OCI-LY7 (cell line): ENCODE measurements at regions not wholly inside any gene's neighbourhood (a gene's known extent, or its start where the extent isn't known, plus 50 kb on each side); places are given as distances from the start of the nearest gene placed in this dataset.

ENCODE experiments used
- EZH2phosphoT487 ChIP-seq: fragments of 200-600 bp; sonication (generic); IDR thresholded peaks from 2 replicates; pipeline ENCODE4 v1.6.1; 2018; ENCODE audit warnings: low read depth, borderline replicate concordance, mild to moderate bottlenecking, mixed run types, antibody characterized with exemption, low read length, moderate library complexity, mixed read lengths
- TF ChIP-seq, protein P1 (sequence below): fragments of 200-600 bp; sonication (generic); conservative IDR thresholded peaks from 2 replicates; pipeline ENCODE4 v1.5.1; 2014; ENCODE audit warnings: mild to moderate bottlenecking, antibody characterized with exemption, low read length, moderate library complexity, mixed read lengths

DNA sequence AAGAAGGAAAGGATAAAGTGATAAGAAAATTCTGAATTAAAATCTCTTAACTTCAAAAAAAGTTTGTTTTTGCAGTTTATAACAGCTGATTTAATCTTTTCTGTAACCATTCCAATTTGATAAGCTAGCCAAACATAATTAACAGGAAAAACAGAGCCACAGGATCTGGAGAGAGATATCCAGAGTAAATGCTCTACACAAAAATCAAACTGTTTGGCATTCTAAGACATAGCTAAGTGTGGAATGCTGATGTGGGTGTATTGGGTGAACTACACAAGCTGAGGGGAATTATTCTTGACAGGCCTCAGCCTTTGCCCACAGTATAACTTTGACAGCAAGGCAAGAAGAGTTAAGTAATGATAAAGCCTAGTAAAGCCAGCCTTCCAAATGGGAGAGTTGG, 184.8 kb downstream of the GABRG1 start:
- TF ChIP-seq, protein P1, sequence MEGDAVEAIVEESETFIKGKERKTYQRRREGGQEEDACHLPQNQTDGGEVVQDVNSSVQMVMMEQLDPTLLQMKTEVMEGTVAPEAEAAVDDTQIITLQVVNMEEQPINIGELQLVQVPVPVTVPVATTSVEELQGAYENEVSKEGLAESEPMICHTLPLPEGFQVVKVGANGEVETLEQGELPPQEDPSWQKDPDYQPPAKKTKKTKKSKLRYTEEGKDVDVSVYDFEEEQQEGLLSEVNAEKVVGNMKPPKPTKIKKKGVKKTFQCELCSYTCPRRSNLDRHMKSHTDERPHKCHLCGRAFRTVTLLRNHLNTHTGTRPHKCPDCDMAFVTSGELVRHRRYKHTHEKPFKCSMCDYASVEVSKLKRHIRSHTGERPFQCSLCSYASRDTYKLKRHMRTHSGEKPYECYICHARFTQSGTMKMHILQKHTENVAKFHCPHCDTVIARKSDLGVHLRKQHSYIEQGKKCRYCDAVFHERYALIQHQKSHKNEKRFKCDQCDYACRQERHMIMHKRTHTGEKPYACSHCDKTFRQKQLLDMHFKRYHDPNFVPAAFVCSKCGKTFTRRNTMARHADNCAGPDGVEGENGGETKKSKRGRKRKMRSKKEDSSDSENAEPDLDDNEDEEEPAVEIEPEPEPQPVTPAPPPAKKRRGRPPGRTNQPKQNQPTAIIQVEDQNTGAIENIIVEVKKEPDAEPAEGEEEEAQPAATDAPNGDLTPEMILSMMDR: no peak
- no peak for TF ChIP-seq EZH2phosphoT487
